ENCODE measurements at regions not wholly inside any gene's neighbourhood (a gene's known extent, or its start where the extent isn't known, plus 50 kb on each side); places are given as distances from the start of the nearest gene placed in this dataset.

DNA sequence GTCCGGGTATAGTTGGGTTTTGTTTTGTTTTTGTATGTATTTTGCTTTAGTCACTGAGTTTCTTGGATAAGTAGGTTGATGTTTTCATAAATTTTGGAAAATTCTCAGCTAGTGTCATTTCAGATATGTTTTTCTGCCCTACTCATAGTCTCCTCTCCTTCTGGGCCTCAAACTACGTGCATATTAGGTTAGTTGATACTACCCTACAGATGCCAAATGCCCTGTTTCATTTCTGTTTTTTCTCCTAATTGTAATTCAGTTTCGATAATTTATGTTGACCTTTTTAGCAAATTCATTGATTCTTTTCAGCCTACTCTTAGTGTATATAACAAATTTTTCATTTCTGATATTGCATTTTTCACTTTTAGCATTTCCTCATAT, 268.6 kb upstream of the RGS18 start:
- TF ChIP-seq, protein P1, sequence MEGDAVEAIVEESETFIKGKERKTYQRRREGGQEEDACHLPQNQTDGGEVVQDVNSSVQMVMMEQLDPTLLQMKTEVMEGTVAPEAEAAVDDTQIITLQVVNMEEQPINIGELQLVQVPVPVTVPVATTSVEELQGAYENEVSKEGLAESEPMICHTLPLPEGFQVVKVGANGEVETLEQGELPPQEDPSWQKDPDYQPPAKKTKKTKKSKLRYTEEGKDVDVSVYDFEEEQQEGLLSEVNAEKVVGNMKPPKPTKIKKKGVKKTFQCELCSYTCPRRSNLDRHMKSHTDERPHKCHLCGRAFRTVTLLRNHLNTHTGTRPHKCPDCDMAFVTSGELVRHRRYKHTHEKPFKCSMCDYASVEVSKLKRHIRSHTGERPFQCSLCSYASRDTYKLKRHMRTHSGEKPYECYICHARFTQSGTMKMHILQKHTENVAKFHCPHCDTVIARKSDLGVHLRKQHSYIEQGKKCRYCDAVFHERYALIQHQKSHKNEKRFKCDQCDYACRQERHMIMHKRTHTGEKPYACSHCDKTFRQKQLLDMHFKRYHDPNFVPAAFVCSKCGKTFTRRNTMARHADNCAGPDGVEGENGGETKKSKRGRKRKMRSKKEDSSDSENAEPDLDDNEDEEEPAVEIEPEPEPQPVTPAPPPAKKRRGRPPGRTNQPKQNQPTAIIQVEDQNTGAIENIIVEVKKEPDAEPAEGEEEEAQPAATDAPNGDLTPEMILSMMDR (IDR thresholded peaks at IDR 0.05; ENCODE audit: insufficient read depth, low read depth, low read length): no peak
- TF ChIP-seq EZH2 (IDR thresholded peaks at IDR 0.05; ENCODE audit: insufficient read depth, low read length): no peak
